Sigmoid colon (tissue), 6 donors: ENCODE measurements at regions not wholly inside any gene's neighbourhood (a gene's known extent, or its start where the extent isn't known, plus 50 kb on each side); places are given as distances from the start of the nearest gene placed in this dataset.

Experiments
- DNase-seq: peaks from one replicate; pipeline ENCODE4 v3.0.0-alpha.2; 2019
- H3K27ac ChIP-seq, 4 donors: fragments of 200-600 bp; sonication (generic); one replicate each; pipeline ENCODE4 v1.5.1; 2016 to 2019; ENCODE audit warnings: mild to moderate bottlenecking in 1 of 4
- H3K27me3 ChIP-seq, 3 donors: fragments of 200-600 bp; sonication (generic); one replicate each; pipeline ENCODE4 v1.5.1; 2019; ENCODE audit warnings: mild to moderate bottlenecking in 1 of 3
- H3K36me3 ChIP-seq, 4 donors: fragments of 200-600 bp; sonication (generic); one replicate each; pipeline ENCODE4 v1.5.1; 2016 to 2019
- H3K4me1 ChIP-seq, 4 donors: fragments of 200-600 bp; sonication (generic); one replicate each; pipeline ENCODE4 v1.5.1; 2017 to 2019
- H3K4me3 ChIP-seq, 4 donors: fragments of 200-600 bp; sonication (generic); one replicate each; pipeline ENCODE4 v1.5.1; 2017 to 2019; ENCODE audit warnings: mild to moderate bottlenecking in 2 of 4, moderate library complexity in 1 of 4
- H3K9me3 ChIP-seq, 4 donors: fragments of 200-600 bp in 3 of 4; sonication (generic) in 3 of 4; one replicate each; pipeline versions ENCODE4 v1.5.1 to v1.6.1; 2013 to 2019
- CTCF ChIP-seq, 4 experiments: fragments of 450-650 bp in 3 of 4; fragments of 200-600 bp in 1 of 4; IDR thresholded peaks; one replicate each; pipeline ENCODE4 v1.5.1; 2016 to 2019; ENCODE audit warnings: antibody characterized with exemption in 4 of 4, mild to moderate bottlenecking in 3 of 4, moderate library complexity in 2 of 4
- EP300 ChIP-seq, 4 donors: sonication (generic); formaldehyde crosslinking; IDR thresholded peaks; one replicate each; pipeline ENCODE4 v1.6.1; 2017; ENCODE audit warnings: antibody characterized with exemption in 4 of 4
- POLR2A ChIP-seq, 2 donors: fragments of 450-650 bp; IDR thresholded peaks; one replicate each; pipeline ENCODE4 v1.6.1; 2016; ENCODE audit warnings: antibody characterized with exemption in 2 of 2, mild to moderate bottlenecking in 2 of 2, moderate library complexity in 2 of 2
- POLR2AphosphoS5 ChIP-seq, 4 donors: sonication (generic); formaldehyde crosslinking; IDR thresholded peaks; one replicate each; pipeline ENCODE4 v1.6.1; 2017; ENCODE audit warnings: antibody characterized with exemption in 4 of 4
- WGBS, 2 donors: extraction: QIAGEN DNeasy Blood & Tissue Kit; methylation state at CpG; one replicate each; pipeline ENCODE4 v1.1.7; 2013; 5-methylcytosine and 5-hydroxymethylcytosine counted together
- intact Hi-C: fragments of 100-400 bp; cut with DNase I; formaldehyde crosslinking; loops from one replicate; pipeline ENCODE4 v1.15.1; 2023
- donor health status: healthy with polysubstance abuse.
- donor health status: healthy.

DNA sequence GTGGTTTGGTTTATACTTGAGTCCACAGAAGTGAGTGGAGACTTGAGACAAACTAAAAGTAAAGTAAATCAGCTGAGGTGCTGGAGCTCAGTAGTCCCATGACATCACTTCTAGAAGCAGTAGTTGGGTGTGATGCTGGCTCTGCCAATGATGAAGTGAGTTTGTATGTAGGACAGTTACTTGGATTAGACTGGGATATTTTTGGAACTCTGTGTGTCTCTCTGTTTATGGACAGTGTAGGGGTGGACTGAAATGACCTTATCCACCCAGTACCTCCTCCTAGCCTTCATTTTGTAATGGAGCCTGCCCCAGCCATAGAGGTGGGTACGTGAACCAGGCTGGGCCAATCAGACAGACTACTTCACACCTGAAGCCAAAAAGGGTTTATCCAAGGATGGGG lies 52.2 kb downstream of the POLR1D start:
- Histone ChIP-seq H3K9me3 (no peaks in the 10 kb centered on the region), H3K36me3 (no peaks in the 10 kb centered on the region), H3K4me1 (no peaks in the 10 kb centered on the region), H3K27ac (no peak overlapping the region), H3K27me3 (no peaks in the 10 kb centered on the region), H3K4me3 (no peak overlapping the region)
- DNase-seq = no peak
- WGBS, 2 donors = 94% methylated on average over 1 of the region's 1 CpG
- TF ChIP-seq CTCF (IDR thresholded peaks at IDR 0.05) (no peak), POLR2A (IDR thresholded peaks at IDR 0.05) (no peak), POLR2AphosphoS5 (IDR thresholded peaks at IDR 0.05) (no peak), EP300 (IDR thresholded peaks at IDR 0.05) (no peak)
- intact Hi-C loops = no loop called here

DNA sequence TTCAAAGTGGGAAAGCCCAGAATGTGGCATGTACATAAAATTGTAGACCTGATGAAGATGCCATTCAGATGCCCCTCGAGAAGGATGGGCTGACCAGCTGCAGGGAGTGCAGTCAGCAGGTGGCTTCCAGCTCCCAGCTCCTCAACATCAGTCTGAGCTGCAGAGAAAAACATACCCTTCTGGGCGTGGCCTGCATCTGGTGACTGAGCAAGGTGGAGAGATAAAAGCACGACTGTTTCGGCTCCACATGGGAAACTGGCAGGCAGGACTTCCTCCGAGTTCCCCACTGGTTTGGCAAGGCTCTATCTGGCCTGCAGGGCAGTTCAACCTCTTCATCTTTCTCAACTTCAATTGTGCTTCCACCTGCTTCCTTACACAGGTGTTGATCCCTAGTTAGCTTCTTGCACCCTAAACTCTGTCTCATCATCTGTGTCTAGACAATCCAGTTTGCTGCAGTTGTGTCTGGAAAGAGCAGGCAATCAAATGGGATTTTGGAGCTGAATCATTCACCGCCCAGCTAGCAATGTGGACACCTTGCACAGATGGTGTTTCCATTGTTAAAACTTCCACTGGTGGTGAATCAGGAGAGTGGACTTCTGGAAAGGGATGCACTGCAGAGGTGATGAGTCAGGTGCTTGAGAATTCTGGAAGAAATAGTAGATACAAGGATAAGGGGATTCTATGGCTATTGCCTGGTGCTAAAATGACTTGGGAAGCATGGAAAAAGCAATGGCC lies 56.8 kb downstream of the POLR1D start:
- Histone ChIP-seq H3K4me1 (no peaks in the 10 kb centered on the region), H3K27ac (no peak overlapping the region), H3K9me3 (no peaks in the 10 kb centered on the region), H3K27me3 (no peaks in the 10 kb centered on the region), H3K4me3 (no peak overlapping the region), H3K36me3 (no peaks in the 10 kb centered on the region)
- no peak for DNase-seq
- intact Hi-C loops = no loop called here
- WGBS, 2 donors = 32 to 73% methylated on average over 6 of the region's 6 CpGs
- no peak for TF ChIP-seq CTCF (IDR thresholded peaks at IDR 0.05)

DNA sequence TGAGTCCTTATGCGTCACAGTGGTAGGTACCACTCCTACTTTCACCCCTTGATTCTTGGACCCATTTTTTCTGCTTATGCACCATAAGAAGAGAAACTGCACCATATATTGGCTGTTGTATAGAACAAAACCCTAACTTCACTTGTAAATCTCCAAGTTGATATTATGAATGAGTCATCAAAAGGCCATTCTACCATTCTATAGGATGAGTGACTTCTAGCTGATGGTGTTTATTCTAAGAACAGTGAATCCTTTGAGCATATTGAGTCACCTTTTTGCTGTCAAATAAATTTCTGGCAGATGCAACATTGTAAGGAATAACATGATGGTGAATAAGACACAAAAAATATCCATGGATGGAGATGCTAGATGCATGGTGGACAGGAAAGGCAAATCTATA lies 57.7 kb downstream of the POLR1D start:
- H3K27ac ChIP-seq = no peak overlapping the region
- H3K9me3 ChIP-seq = no peaks in the 10 kb centered on the region
- WGBS, 2 donors = 90 to 91% methylated on average over 1 of the region's 1 CpG
- DNase-seq = no peak
- intact Hi-C loops = no loop called here
- TF ChIP-seq EP300 (IDR thresholded peaks at IDR 0.05) (no peak), CTCF (IDR thresholded peaks at IDR 0.05) (no peak), POLR2AphosphoS5 (IDR thresholded peaks at IDR 0.05) (no peak), POLR2A (IDR thresholded peaks at IDR 0.05) (no peak)
- H3K4me3 ChIP-seq = no peak overlapping the region
- H3K27me3 ChIP-seq = no peaks in the 10 kb centered on the region
- H3K4me1 ChIP-seq = no peaks in the 10 kb centered on the region
- no peaks in the 10 kb centered on the region for H3K36me3 ChIP-seq

DNA sequence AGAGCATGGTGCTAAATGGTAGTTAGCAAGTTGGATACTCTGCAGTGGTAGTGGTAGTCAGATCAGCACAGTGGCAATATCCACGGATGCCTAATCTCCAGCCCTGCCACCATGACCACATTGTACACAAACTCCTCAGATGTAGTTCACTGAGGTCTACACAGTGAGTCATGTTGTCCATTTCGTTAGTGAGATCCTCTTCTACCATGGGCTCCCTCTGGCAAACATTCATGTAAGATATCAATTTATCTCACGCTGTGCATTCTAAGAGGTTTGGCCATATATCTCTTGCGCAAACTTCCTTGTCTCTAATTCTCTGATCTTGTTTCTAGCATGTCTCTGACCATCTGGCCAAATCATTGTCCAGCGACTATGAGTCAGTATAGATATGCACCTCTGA lies 58.2 kb downstream of the POLR1D start:
- 79 to 89% methylated on average over 5 of the region's 5 CpGs for WGBS, 2 donors
- intact Hi-C loops = no loop called here
- H3K4me3 ChIP-seq = no peak overlapping the region
- no peak overlapping the region for H3K27ac ChIP-seq
- TF ChIP-seq EP300 (IDR thresholded peaks at IDR 0.05) (no peak), POLR2AphosphoS5 (IDR thresholded peaks at IDR 0.05) (no peak), CTCF (IDR thresholded peaks at IDR 0.05) (no peak), POLR2A (IDR thresholded peaks at IDR 0.05) (no peak)
- no peaks in the 10 kb centered on the region for H3K36me3 ChIP-seq
- no peaks in the 10 kb centered on the region for H3K27me3 ChIP-seq
- no peak for DNase-seq
- peaks cover 0 to 3% (median 0%) of the 10 kb centered on the region in 4 donors for H3K9me3 ChIP-seq
- no peaks in the 10 kb centered on the region for H3K4me1 ChIP-seq

DNA sequence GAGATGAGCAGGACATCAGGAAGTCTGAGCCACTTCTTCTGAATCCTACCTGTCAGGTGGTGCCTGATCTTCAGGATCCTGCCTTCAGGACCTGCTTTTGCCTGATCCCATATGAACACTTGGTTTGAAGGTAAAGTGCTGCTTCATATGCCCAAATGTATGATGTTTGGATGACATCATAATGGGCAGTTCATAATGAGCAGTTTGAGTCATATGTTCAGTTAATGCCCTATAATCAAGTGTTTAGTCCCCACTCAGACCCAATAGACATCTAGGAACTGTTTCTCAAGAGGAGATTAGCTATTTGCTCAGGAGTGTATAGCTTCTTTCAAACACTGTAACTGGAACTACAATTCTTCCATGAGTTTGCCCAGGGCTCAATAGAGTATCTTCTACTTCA lies 58.8 kb downstream of the POLR1D start:
- Histone ChIP-seq H3K27ac (no peak overlapping the region), H3K4me3 (no peak overlapping the region), H3K9me3 (peaks cover 0 to 7% (median under 1%) of the 10 kb centered on the region in 4 donors), H3K27me3 (no peaks in the 10 kb centered on the region), H3K36me3 (no peaks in the 10 kb centered on the region), H3K4me1 (no peaks in the 10 kb centered on the region)
- intact Hi-C loops = no loop called here
- DNase-seq = no peak
- no peak for TF ChIP-seq POLR2AphosphoS5 (IDR thresholded peaks at IDR 0.05)
- no peak for TF ChIP-seq CTCF (IDR thresholded peaks at IDR 0.05)
